ENCODE measurements at regions not wholly inside any gene's neighbourhood (a gene's known extent, or its start where the extent isn't known, plus 50 kb on each side); places are given as distances from the start of the nearest gene placed in this dataset.

DNA sequence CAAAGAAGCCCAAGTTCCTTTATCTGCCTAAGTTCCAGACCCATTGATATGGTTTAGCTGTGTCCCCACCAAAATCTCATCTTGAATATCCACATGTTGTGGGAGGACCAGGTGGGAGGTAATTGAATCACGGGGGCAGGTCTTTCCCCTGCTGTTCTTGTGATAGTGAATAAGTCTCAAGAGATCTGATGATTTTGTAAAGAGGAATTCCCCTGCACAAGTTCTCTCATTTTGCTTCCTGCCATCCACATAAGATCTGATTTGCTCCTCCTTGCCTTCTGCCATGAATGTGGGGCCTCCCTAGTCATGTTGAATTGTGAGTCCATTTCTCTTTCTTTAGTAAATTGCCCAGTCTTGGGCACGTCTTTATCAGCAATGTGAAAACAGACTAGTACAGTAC, 860.2 kb downstream of the FSTL5 start:
- TF ChIP-seq, protein P1, sequence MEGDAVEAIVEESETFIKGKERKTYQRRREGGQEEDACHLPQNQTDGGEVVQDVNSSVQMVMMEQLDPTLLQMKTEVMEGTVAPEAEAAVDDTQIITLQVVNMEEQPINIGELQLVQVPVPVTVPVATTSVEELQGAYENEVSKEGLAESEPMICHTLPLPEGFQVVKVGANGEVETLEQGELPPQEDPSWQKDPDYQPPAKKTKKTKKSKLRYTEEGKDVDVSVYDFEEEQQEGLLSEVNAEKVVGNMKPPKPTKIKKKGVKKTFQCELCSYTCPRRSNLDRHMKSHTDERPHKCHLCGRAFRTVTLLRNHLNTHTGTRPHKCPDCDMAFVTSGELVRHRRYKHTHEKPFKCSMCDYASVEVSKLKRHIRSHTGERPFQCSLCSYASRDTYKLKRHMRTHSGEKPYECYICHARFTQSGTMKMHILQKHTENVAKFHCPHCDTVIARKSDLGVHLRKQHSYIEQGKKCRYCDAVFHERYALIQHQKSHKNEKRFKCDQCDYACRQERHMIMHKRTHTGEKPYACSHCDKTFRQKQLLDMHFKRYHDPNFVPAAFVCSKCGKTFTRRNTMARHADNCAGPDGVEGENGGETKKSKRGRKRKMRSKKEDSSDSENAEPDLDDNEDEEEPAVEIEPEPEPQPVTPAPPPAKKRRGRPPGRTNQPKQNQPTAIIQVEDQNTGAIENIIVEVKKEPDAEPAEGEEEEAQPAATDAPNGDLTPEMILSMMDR (IDR thresholded peaks at IDR 0.05; ENCODE audit: poor library complexity, severe bottlenecking): no peak
- ATAC-seq (ENCODE audit: low read depth): no peak
- no peak for DNase-seq (ENCODE audit: low spot score)

GRCh38 chr4:161291222-161291621, 872.6 kb downstream of the FSTL5 start:
- no peak overlapping the region for H3K27ac ChIP-seq (ENCODE audit: poor library complexity, severe bottlenecking)
- TF ChIP-seq, protein P1 (IDR thresholded peaks at IDR 0.05; ENCODE audit: poor library complexity, severe bottlenecking): no peak
- H3K9me3 ChIP-seq (ENCODE audit: severe bottlenecking): no peaks in the 10 kb centered on the region
- DNase-seq (ENCODE audit: low spot score) (no peak), ATAC-seq (ENCODE audit: low read depth) (no peak)
- H3K27me3 ChIP-seq (ENCODE audit: insufficient read depth, poor library complexity, severe bottlenecking): no peaks in the 10 kb centered on the region
- no peak overlapping the region for H3K4me3 ChIP-seq (ENCODE audit: severe bottlenecking)
- H3K36me3 ChIP-seq (ENCODE audit: low read depth): no peaks in the 10 kb centered on the region
- no peaks in the 10 kb centered on the region for H3K4me1 ChIP-seq (ENCODE audit: insufficient read depth, poor library complexity, severe bottlenecking)

More for the DNA sequence above, 860.2 kb downstream of the FSTL5 start:
- Histone ChIP-seq H3K36me3 (ENCODE audit: low read depth) (no peaks in the 10 kb centered on the region), H3K27ac (ENCODE audit: poor library complexity, severe bottlenecking) (no peak overlapping the region), H3K9me3 (ENCODE audit: severe bottlenecking) (no peaks in the 10 kb centered on the region), H3K4me3 (ENCODE audit: severe bottlenecking) (no peak overlapping the region), H3K4me1 (ENCODE audit: insufficient read depth, poor library complexity, severe bottlenecking) (no peaks in the 10 kb centered on the region), H3K27me3 (ENCODE audit: insufficient read depth, poor library complexity, severe bottlenecking) (no peaks in the 10 kb centered on the region)

DNA sequence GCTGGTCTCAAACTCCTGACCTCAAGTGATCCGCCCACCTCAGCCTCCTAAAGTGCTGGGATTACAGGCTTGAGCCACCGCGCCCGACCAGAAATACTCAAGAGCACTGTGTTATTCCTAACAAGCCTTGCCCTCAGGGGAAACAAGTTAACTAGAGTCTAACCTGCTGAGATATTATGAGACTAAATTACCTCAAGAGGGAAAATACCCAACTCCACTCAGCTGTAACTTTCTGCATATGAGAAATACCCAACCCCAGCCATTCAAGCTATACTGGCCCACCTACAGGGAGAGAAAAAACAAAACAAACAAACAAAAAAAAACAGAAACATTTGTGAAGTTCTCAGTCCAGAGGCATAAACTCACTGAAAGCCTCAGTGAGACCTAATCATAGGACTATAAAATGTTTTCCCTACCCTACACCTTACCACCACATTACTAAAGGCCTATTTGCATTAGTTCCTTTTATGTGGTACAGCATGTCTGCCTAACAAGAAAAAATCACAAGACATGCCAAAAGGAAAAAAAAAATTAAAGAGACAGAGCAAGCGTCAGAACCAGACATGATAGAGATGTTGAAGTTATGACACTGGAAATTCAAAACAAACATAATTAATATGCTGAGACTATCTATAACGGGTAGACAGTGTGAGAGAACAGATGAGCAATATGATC, 876.0 kb downstream of the FSTL5 start:
- Histone ChIP-seq H3K4me1 (ENCODE audit: insufficient read depth, poor library complexity, severe bottlenecking) (no peaks in the 10 kb centered on the region), H3K9me3 (ENCODE audit: severe bottlenecking) (no peaks in the 10 kb centered on the region), H3K4me3 (ENCODE audit: severe bottlenecking) (no peak overlapping the region), H3K27ac (ENCODE audit: poor library complexity, severe bottlenecking) (no peak overlapping the region), H3K36me3 (ENCODE audit: low read depth) (no peaks in the 10 kb centered on the region), H3K27me3 (ENCODE audit: insufficient read depth, poor library complexity, severe bottlenecking) (no peaks in the 10 kb centered on the region)
- ATAC-seq (ENCODE audit: low read depth) (no peak), DNase-seq (ENCODE audit: low spot score) (no peak)
- TF ChIP-seq, protein P1 (IDR thresholded peaks at IDR 0.05; ENCODE audit: poor library complexity, severe bottlenecking): no peak

DNA sequence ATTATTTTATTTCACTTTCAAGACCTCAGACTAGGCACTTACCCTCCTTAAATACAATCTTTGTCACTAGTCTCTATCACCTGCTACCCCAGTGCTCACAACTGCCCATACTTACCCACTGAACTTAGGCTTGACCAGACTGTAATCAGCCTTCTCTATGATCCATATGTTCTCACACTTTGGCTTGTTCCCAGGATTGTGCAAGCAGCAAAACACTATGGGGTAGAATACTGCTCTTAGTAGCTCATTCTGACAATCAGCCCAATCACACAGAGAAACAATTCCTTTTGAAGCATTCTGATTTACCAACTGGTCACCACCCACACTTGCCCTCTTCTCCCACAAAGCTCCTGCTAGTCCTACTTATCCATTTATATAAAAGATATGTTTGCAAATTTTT, 878.3 kb downstream of the FSTL5 start:
- H3K27me3 ChIP-seq (ENCODE audit: insufficient read depth, poor library complexity, severe bottlenecking): no peaks in the 10 kb centered on the region

GRCh38 chr4:161280929-161281328, 882.9 kb downstream of the FSTL5 start:
- TF ChIP-seq, protein P1 (IDR thresholded peaks at IDR 0.05; ENCODE audit: poor library complexity, severe bottlenecking): no peak
- H3K36me3 ChIP-seq (ENCODE audit: low read depth): no peaks in the 10 kb centered on the region

More for the DNA sequence above, 878.3 kb downstream of the FSTL5 start:
- TF ChIP-seq, protein P1 (IDR thresholded peaks at IDR 0.05; ENCODE audit: poor library complexity, severe bottlenecking): no peak
- H3K4me1 ChIP-seq (ENCODE audit: insufficient read depth, poor library complexity, severe bottlenecking): no peaks in the 10 kb centered on the region
- H3K4me3 ChIP-seq (ENCODE audit: severe bottlenecking): no peak overlapping the region
- ATAC-seq (ENCODE audit: low read depth) (no peak), DNase-seq (ENCODE audit: low spot score) (no peak)
- no peak overlapping the region for H3K27ac ChIP-seq (ENCODE audit: poor library complexity, severe bottlenecking)
- H3K36me3 ChIP-seq (ENCODE audit: low read depth): no peaks in the 10 kb centered on the region
- no peaks in the 10 kb centered on the region for H3K9me3 ChIP-seq (ENCODE audit: severe bottlenecking)

More at GRCh38 chr4:161280929-161281328, 882.9 kb downstream of the FSTL5 start:
- Histone ChIP-seq H3K4me3 (ENCODE audit: severe bottlenecking) (no peak overlapping the region), H3K9me3 (ENCODE audit: severe bottlenecking) (no peaks in the 10 kb centered on the region), H3K27me3 (ENCODE audit: insufficient read depth, poor library complexity, severe bottlenecking) (no peaks in the 10 kb centered on the region), H3K27ac (ENCODE audit: poor library complexity, severe bottlenecking) (no peak overlapping the region), H3K4me1 (ENCODE audit: insufficient read depth, poor library complexity, severe bottlenecking) (no peaks in the 10 kb centered on the region)
- no peak for DNase-seq (ENCODE audit: low spot score)
- no peak for ATAC-seq (ENCODE audit: low read depth)

Measured in RWPE2 (cell line).